ENCODE measurements at regions not wholly inside any gene's neighbourhood (a gene's known extent, or its start where the extent isn't known, plus 50 kb on each side); places are given as distances from the start of the nearest gene placed in this dataset.

DNA sequence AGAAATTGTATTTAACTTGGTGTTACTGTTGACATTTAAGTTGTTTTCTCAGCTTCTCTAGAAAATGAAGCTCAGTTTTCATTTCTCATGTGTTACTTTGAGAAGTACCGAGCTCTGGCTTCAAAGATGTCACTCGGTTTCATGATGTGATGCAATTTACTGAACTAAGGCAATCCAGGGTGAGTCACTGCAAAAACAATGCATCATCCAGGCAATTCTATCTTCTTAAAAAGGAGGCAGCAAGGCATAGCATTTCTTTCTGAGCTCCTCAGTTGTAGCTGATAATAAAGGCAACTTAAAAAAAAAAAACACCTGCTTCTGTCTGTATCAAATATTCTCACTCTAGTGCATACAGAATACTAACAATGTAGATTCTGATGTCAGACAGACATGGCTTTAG is 91.1 kb upstream of the KCNA4 start:
- Histone ChIP-seq H4K20me1 (ENCODE audit: low read depth, low read length) (no peaks in the 10 kb centered on the region), H3K36me3 (ENCODE audit: low read length) (no peaks in the 10 kb centered on the region), H3K4me3 (ENCODE audit: insufficient read depth, low read length, poor library complexity, severe bottlenecking) (no peak overlapping the region), H3K27me3 (ENCODE audit: low read length) (no peaks in the 10 kb centered on the region), H3K79me2 (ENCODE audit: insufficient read depth, low read length) (no peaks in the 10 kb centered on the region), H3K4me2 (ENCODE audit: low read depth, low read length, poor library complexity, severe bottlenecking) (no peak overlapping the region), H3K9ac (ENCODE audit: low read length) (no peak overlapping the region), H3K27ac (ENCODE audit: low read depth, low read length) (no peak overlapping the region), H3F3A (ENCODE audit: insufficient read depth) (no peaks in the 10 kb centered on the region), H3K9me2 (replicated peaks; ENCODE audit: insufficient read depth, low read length) (no peaks in the 10 kb centered on the region), H3K9me3 (ENCODE audit: insufficient read depth, low read length) (no peaks in the 10 kb centered on the region), H2AFZ (ENCODE audit: low read depth, low read length, severe bottlenecking) (no peak overlapping the region)
- TF ChIP-seq EZH2phosphoT487 (conservative IDR thresholded peaks at IDR 0.05; ENCODE audit: low read length): no peak
- no peak for TF ChIP-seq CTCF (IDR thresholded peaks at IDR 0.05; ENCODE audit: insufficient read depth, low read length, poor library complexity, severe bottlenecking)

GRCh38 chr11:30109774-30110173 is 92.9 kb upstream of the KCNA4 start:
- H3K27me3 ChIP-seq (ENCODE audit: low read length): no peaks in the 10 kb centered on the region
- TF ChIP-seq EZH2phosphoT487 (conservative IDR thresholded peaks at IDR 0.05; ENCODE audit: low read length) (no peak), CTCF (IDR thresholded peaks at IDR 0.05; ENCODE audit: insufficient read depth, low read length, poor library complexity, severe bottlenecking) (no peak)
- H4K20me1 ChIP-seq (ENCODE audit: low read depth, low read length): no peaks in the 10 kb centered on the region
- no peaks in the 10 kb centered on the region for H3F3A ChIP-seq (ENCODE audit: insufficient read depth)
- no peak overlapping the region for H3K4me3 ChIP-seq (ENCODE audit: insufficient read depth, low read length, poor library complexity, severe bottlenecking)
- H3K27ac ChIP-seq (ENCODE audit: low read depth, low read length): no peak overlapping the region
- H3K79me2 ChIP-seq (ENCODE audit: insufficient read depth, low read length): no peaks in the 10 kb centered on the region
- H3K4me2 ChIP-seq (ENCODE audit: low read depth, low read length, poor library complexity, severe bottlenecking): no peak overlapping the region
- H3K9me3 ChIP-seq (ENCODE audit: insufficient read depth, low read length): no peaks in the 10 kb centered on the region
- no peak overlapping the region for H3K9ac ChIP-seq (ENCODE audit: low read length)
- no peaks in the 10 kb centered on the region for H3K9me2 ChIP-seq (replicated peaks; ENCODE audit: insufficient read depth, low read length)
- no peaks in the 10 kb centered on the region for H3K36me3 ChIP-seq (ENCODE audit: low read length)
- no peak overlapping the region for H2AFZ ChIP-seq (ENCODE audit: low read depth, low read length, severe bottlenecking)

GRCh38 chr11:30110691-30111090 is 93.9 kb upstream of the KCNA4 start:
- no peaks in the 10 kb centered on the region for H4K20me1 ChIP-seq (ENCODE audit: low read depth, low read length)
- H3K36me3 ChIP-seq (ENCODE audit: low read length): no peaks in the 10 kb centered on the region
- H2AFZ ChIP-seq (ENCODE audit: low read depth, low read length, severe bottlenecking): no peak overlapping the region
- no peak overlapping the region for H3K9ac ChIP-seq (ENCODE audit: low read length)
- H3K79me2 ChIP-seq (ENCODE audit: insufficient read depth, low read length): no peaks in the 10 kb centered on the region
- no peak for TF ChIP-seq CTCF (IDR thresholded peaks at IDR 0.05; ENCODE audit: insufficient read depth, low read length, poor library complexity, severe bottlenecking)
- TF ChIP-seq EZH2phosphoT487 (conservative IDR thresholded peaks at IDR 0.05; ENCODE audit: low read length): no peak
- no peak overlapping the region for H3K27ac ChIP-seq (ENCODE audit: low read depth, low read length)
- no peaks in the 10 kb centered on the region for H3K27me3 ChIP-seq (ENCODE audit: low read length)
- H3K9me2 ChIP-seq (replicated peaks; ENCODE audit: insufficient read depth, low read length): no peaks in the 10 kb centered on the region
- no peak overlapping the region for H3K4me3 ChIP-seq (ENCODE audit: insufficient read depth, low read length, poor library complexity, severe bottlenecking)
- no peak overlapping the region for H3K4me2 ChIP-seq (ENCODE audit: low read depth, low read length, poor library complexity, severe bottlenecking)
- H3K9me3 ChIP-seq (ENCODE audit: insufficient read depth, low read length): no peaks in the 10 kb centered on the region
- H3F3A ChIP-seq (ENCODE audit: insufficient read depth): no peaks in the 10 kb centered on the region

DNA sequence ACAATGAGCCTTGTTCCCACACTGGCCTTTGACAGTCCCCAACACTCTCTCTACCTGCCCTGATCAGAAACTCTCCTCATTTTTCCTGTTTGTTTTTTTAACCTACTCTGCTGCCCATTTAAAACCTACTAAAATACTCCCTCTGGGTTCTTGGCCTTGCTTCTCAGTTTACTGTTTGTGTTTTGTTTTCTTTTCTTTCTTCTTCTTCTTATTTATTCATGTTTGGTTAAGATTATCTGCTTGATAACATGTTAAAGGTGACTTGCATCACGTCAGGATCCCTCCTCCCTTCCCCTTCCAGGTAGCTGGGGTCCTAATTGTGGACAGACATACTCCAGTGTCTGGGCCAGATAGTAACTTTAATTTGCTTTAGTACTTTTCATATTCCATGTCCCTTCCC is 95.0 kb upstream of the KCNA4 start:
- Histone ChIP-seq H3K27me3 (ENCODE audit: low read length) (no peaks in the 10 kb centered on the region), H3K4me2 (ENCODE audit: low read depth, low read length, poor library complexity, severe bottlenecking) (no peak overlapping the region), H3K79me2 (ENCODE audit: insufficient read depth, low read length) (no peaks in the 10 kb centered on the region), H3F3A (ENCODE audit: insufficient read depth) (no peaks in the 10 kb centered on the region), H3K4me3 (ENCODE audit: insufficient read depth, low read length, poor library complexity, severe bottlenecking) (no peak overlapping the region), H3K9ac (ENCODE audit: low read length) (no peak overlapping the region), H3K27ac (ENCODE audit: low read depth, low read length) (no peak overlapping the region), H3K36me3 (ENCODE audit: low read length) (no peaks in the 10 kb centered on the region), H3K9me2 (replicated peaks; ENCODE audit: insufficient read depth, low read length) (no peaks in the 10 kb centered on the region), H3K9me3 (ENCODE audit: insufficient read depth, low read length) (no peaks in the 10 kb centered on the region), H4K20me1 (ENCODE audit: low read depth, low read length) (no peaks in the 10 kb centered on the region), H2AFZ (ENCODE audit: low read depth, low read length, severe bottlenecking) (no peak overlapping the region)
- TF ChIP-seq EZH2phosphoT487 (conservative IDR thresholded peaks at IDR 0.05; ENCODE audit: low read length) (no peak), CTCF (IDR thresholded peaks at IDR 0.05; ENCODE audit: insufficient read depth, low read length, poor library complexity, severe bottlenecking) (no peak)

Measured in SU-DHL-6 (cell line).